Esophagus muscularis mucosa (tissue), 4 donors: ENCODE measurements at regions not wholly inside any gene's neighbourhood (a gene's known extent, or its start where the extent isn't known, plus 50 kb on each side); places are given as distances from the start of the nearest gene placed in this dataset.

Experiments used
- DNase-seq: peaks from one replicate; pipeline ENCODE4 v3.0.0-alpha.2; 2017; ENCODE audit errors: extremely low spot score
- H3K27ac ChIP-seq, 4 donors: fragments of 200-600 bp; sonication (generic); replicated peaks in 1 of 4; 1 replicate in 3 of 4; 2 replicates in 1 of 4; pipeline ENCODE4 v1.5.1; 2016 to 2019; ENCODE audit warnings: mild to moderate bottlenecking in 1 of 4
- H3K27me3 ChIP-seq, 4 donors: fragments of 200-600 bp; sonication (generic); one replicate each; pipeline versions ENCODE4 v1.5.1 to v1.6.0; 2016 to 2019
- H3K36me3 ChIP-seq, 4 donors: fragments of 200-600 bp; sonication (generic); one replicate each; pipeline ENCODE4 v1.5.1; 2016 to 2019
- H3K4me1 ChIP-seq, 4 donors: fragments of 200-600 bp; sonication (generic); one replicate each; pipeline ENCODE4 v1.5.1; 2016 to 2019
- H3K4me3 ChIP-seq, 4 donors: fragments of 200-600 bp; sonication (generic); 1 replicate in 2 of 4; 2 replicates in 2 of 4; pipeline ENCODE4 v1.5.1; 2016 to 2019; ENCODE audit warnings: mild to moderate bottlenecking in 4 of 4, moderate library complexity in 1 of 4
- H3K9me3 ChIP-seq, 4 donors: fragments of 200-600 bp; sonication (generic); 1 replicate in 3 of 4; 2 replicates in 1 of 4; pipeline ENCODE4 v1.5.1; 2016 to 2019
- CTCF ChIP-seq, 3 experiments: fragments of 200-600 bp in 2 of 3; fragments of 450-650 bp in 1 of 3; sonication (generic) in 2 of 3; IDR thresholded peaks; one replicate each; pipeline ENCODE4 v1.5.1; 2017 to 2019; ENCODE audit warnings: antibody characterized with exemption in 3 of 3, mild to moderate bottlenecking in 2 of 3, moderate library complexity in 1 of 3
- EP300 ChIP-seq: sonication (generic); formaldehyde crosslinking; IDR thresholded peaks from one replicate; pipeline ENCODE4 v1.6.1; 2017; ENCODE audit warnings: antibody characterized with exemption
- POLR2A ChIP-seq: fragments of 450-650 bp; IDR thresholded peaks from one replicate; pipeline ENCODE4 v1.6.1; 2017; ENCODE audit warnings: antibody characterized with exemption, moderate library complexity, mild to moderate bottlenecking, low read depth
- POLR2AphosphoS5 ChIP-seq, 2 donors: sonication (generic); formaldehyde crosslinking; IDR thresholded peaks; one replicate each; pipeline ENCODE4 v1.6.1; 2017; ENCODE audit warnings: antibody characterized with exemption in 2 of 2
- WGBS: methylation state at CpG from one replicate; pipeline ENCODE4 v1.1.5; 2018; 5-methylcytosine and 5-hydroxymethylcytosine counted together
- intact Hi-C: fragments of 100-400 bp; cut with DNase I; formaldehyde crosslinking; loops from one replicate; pipeline ENCODE4 v1.15.1; 2023

GRCh38 chr7:9869566-9869965 is 1104.1 kb upstream of the PHF14 start:
- no peak overlapping the region for H3K27ac ChIP-seq
- no peak overlapping the region for H3K4me3 ChIP-seq
- no peaks in the 10 kb centered on the region for H3K27me3 ChIP-seq
- no peaks in the 10 kb centered on the region for H3K9me3 ChIP-seq
- 89% methylated on average over 2 of the region's 2 CpGs for WGBS
- intact Hi-C loops: no loop called here
- H3K4me1 ChIP-seq: no peaks in the 10 kb centered on the region
- DNase-seq: no peak
- no peak for TF ChIP-seq POLR2A
- TF ChIP-seq POLR2AphosphoS5 (IDR thresholded peaks at IDR 0.05): no peak
- no peak for TF ChIP-seq CTCF (IDR thresholded peaks at IDR 0.05)
- TF ChIP-seq EP300: no peak
- H3K36me3 ChIP-seq: no peaks in the 10 kb centered on the region

GRCh38 chr7:9870674-9871073 is 1103.0 kb upstream of the PHF14 start:
- Histone ChIP-seq H3K4me3 (no peak overlapping the region), H3K36me3 (no peaks in the 10 kb centered on the region), H3K4me1 (no peaks in the 10 kb centered on the region), H3K9me3 (no peaks in the 10 kb centered on the region), H3K27me3 (no peaks in the 10 kb centered on the region), H3K27ac (no peak overlapping the region)
- TF ChIP-seq POLR2A (no peak), EP300 (no peak), CTCF (IDR thresholded peaks at IDR 0.05) (no peak), POLR2AphosphoS5 (IDR thresholded peaks at IDR 0.05) (no peak)
- WGBS: 83% methylated on average over 4 of the region's 4 CpGs
- DNase-seq: no peak
- intact Hi-C loops: no loop called here

GRCh38 chr7:9874182-9874581 is 1099.5 kb upstream of the PHF14 start:
- no peak for DNase-seq
- WGBS: 89% methylated on average over 1 of the region's 1 CpG
- Histone ChIP-seq H3K27ac (no peak overlapping the region), H3K9me3 (no peaks in the 10 kb centered on the region), H3K27me3 (no peaks in the 10 kb centered on the region), H3K4me1 (no peaks in the 10 kb centered on the region), H3K36me3 (no peaks in the 10 kb centered on the region), H3K4me3 (no peak overlapping the region)
- intact Hi-C loops: no loop called here
- TF ChIP-seq EP300 (no peak), POLR2A (no peak), POLR2AphosphoS5 (IDR thresholded peaks at IDR 0.05) (no peak), CTCF (IDR thresholded peaks at IDR 0.05) (no peak)

- Histone ChIP-seq H3K4me3 (no peak overlapping the region), H3K27ac (no peak overlapping the region), H3K4me1 (no peaks in the 10 kb centered on the region), H3K36me3 (no peaks in the 10 kb centered on the region), H3K27me3 (no peaks in the 10 kb centered on the region), H3K9me3 (no peaks in the 10 kb centered on the region)
- intact Hi-C loops: no loop called here
- TF ChIP-seq POLR2AphosphoS5 (IDR thresholded peaks at IDR 0.05) (no peak), CTCF (IDR thresholded peaks at IDR 0.05) (no peak), POLR2A (no peak), EP300 (no peak)
- DNase-seq: no peak
These were observed 1097.6 kb upstream of the PHF14 start for GRCh38 chr7:9876053-9876452.

GRCh38 chr7:9889554-9889953 is 1084.1 kb upstream of the PHF14 start:
- intact Hi-C loops: no loop called here
- 66% methylated on average over 2 of the region's 2 CpGs for WGBS
- Histone ChIP-seq H3K4me3 (no peak overlapping the region), H3K27ac (no peak overlapping the region), H3K9me3 (no peaks in the 10 kb centered on the region), H3K4me1 (no peaks in the 10 kb centered on the region), H3K27me3 (no peaks in the 10 kb centered on the region), H3K36me3 (no peaks in the 10 kb centered on the region)
- no peak for DNase-seq
- no peak for TF ChIP-seq CTCF (IDR thresholded peaks at IDR 0.05)
- TF ChIP-seq EP300: no peak
- no peak for TF ChIP-seq POLR2A
- TF ChIP-seq POLR2AphosphoS5 (IDR thresholded peaks at IDR 0.05): no peak
